MM.1S (cell line): ENCODE measurements at regions not wholly inside any gene's neighbourhood (a gene's known extent, or its start where the extent isn't known, plus 50 kb on each side); places are given as distances from the start of the nearest gene placed in this dataset.

Source experiments
- CTCF ChIP-seq: fragments of 300-600 bp; sonication (generic); IDR thresholded peaks from 2 replicates; pipeline ENCODE4 v1.5.1; 2016; ENCODE audit warnings: antibody characterized with exemption, low read length, mixed read lengths
- EZH2 ChIP-seq: fragments of 300-600 bp; sonication (generic); optimal IDR thresholded peaks from 2 replicates; pipeline ENCODE3; 2017; ENCODE audit warnings: low read depth, mild to moderate bottlenecking, antibody characterized with exemption, low read length, mixed read lengths
- EZH2phosphoT487 ChIP-seq: fragments of 300-600 bp; sonication (generic); IDR thresholded peaks from 2 replicates; pipeline ENCODE4 v1.6.1; 2018; ENCODE audit warnings: antibody characterized with exemption, low read length

GRCh38 chr3:18765161-18765560 is 340.0 kb upstream of the SATB1 start:
- TF ChIP-seq CTCF (no peak), EZH2 (no peak), EZH2phosphoT487 (no peak)
